GM12878 (cell line): ENCODE measurements at regions not wholly inside any gene's neighbourhood (a gene's known extent, or its start where the extent isn't known, plus 50 kb on each side); places are given as distances from the start of the nearest gene placed in this dataset.

Source experiments
- ATF2 ChIP-seq: IDR thresholded peaks from 2 replicates; pipeline ENCODE4 v1.6.1; 2012; ENCODE audit warnings: low read length, inconsistent platforms
- ATF3 ChIP-seq: IDR thresholded peaks from 2 replicates; pipeline ENCODE4 v1.6.1; 2011; ENCODE audit warnings: low read depth, mild to moderate bottlenecking, low read length, moderate library complexity, borderline replicate concordance; ENCODE audit errors: extremely low read depth
- BCL11A ChIP-seq: IDR thresholded peaks from 2 replicates; pipeline ENCODE4 v1.6.1; 2011; ENCODE audit warnings: low read depth, low read length
- CUX1 ChIP-seq: IDR thresholded peaks from 2 replicates; pipeline ENCODE4 v1.6.1; 2012; ENCODE audit warnings: improper control_type of control experiment, low read depth, low read length; ENCODE audit not compliant: insufficient replicate concordance
- KAT2A ChIP-seq: conservative IDR thresholded peaks from 2 replicates; pipeline ENCODE4 v1.6.1; 2011; ENCODE audit warnings: low read depth, low read length; ENCODE audit not compliant: control insufficient read depth
- MEF2A ChIP-seq: IDR thresholded peaks from 2 replicates; pipeline ENCODE4 v1.6.1; 2011; ENCODE audit warnings: low read depth, mild to moderate bottlenecking, low read length, moderate library complexity; ENCODE audit not compliant: insufficient read depth
- MYB ChIP-seq: fragments of 150-350 bp; IDR thresholded peaks from 2 replicates; pipeline ENCODE4 v1.6.1; 2014; ENCODE audit warnings: mild to moderate bottlenecking, low read depth, low read length, borderline replicate concordance
- TCF7 ChIP-seq: IDR thresholded peaks from 2 replicates; pipeline ENCODE4 v1.6.1; 2014; ENCODE audit warnings: antibody characterized with exemption, borderline replicate concordance
- ZBTB11 ChIP-seq: fragments of 450-650 bp; formaldehyde crosslinking; IDR thresholded peaks from 2 replicates; pipeline ENCODE4 v1.5.0; 2022; ENCODE audit warnings: mild to moderate bottlenecking, missing genetic modification characterization
- ZNF24 ChIP-seq: fragments of 450-650 bp; IDR thresholded peaks from 2 replicates; pipeline ENCODE4 v1.6.1; 2017; ENCODE audit warnings: antibody characterized with exemption, mild to moderate bottlenecking
- ZNF687 ChIP-seq: fragments of 450-650 bp; IDR thresholded peaks from 2 replicates; pipeline ENCODE4 v1.6.1; 2017; ENCODE audit warnings: mild to moderate bottlenecking, moderate library complexity

- TF ChIP-seq ATF2 (no peak), BCL11A (no peak), MEF2A (0 out of 2 replicates have a peak, but pooled peaks have one; percentile 18), KAT2A (no peak), ZNF687 (peak; percentile 99), ZBTB11 (CRISPR knock-in tag) (no peak), CUX1 (no peak), ATF3 (no peak), ZNF24 (peak; percentile 57; the same call in 1 of the 2 replicates), MYB (peak; percentile 81; the same call in 1 of the 2 replicates), TCF7 (no peak)
- TF ChIP-seq, all 136 proteins: peak for 35
Measured at GRCh38 chr1:31505911-31506497, 70.3 kb upstream of the TINAGL1 start (continued).
